Tibial nerve (tissue), 4 donors: ENCODE measurements at regions not wholly inside any gene's neighbourhood (a gene's known extent, or its start where the extent isn't known, plus 50 kb on each side); places are given as distances from the start of the nearest gene placed in this dataset.

Experiments used
- CTCF ChIP-seq, 5 experiments: fragments of 200-600 bp in 3 of 5; fragments of 450-650 bp in 2 of 5; sonication (generic) in 3 of 5; IDR thresholded peaks; one replicate each; pipeline ENCODE4 v1.5.1; 2016 to 2019; ENCODE audit warnings: antibody characterized with exemption in 5 of 5, mild to moderate bottlenecking in 3 of 5, moderate library complexity in 2 of 5
- EP300 ChIP-seq, 2 donors: sonication (generic); formaldehyde crosslinking; IDR thresholded peaks; one replicate each; pipeline ENCODE4 v1.6.1; 2017; ENCODE audit warnings: antibody characterized with exemption in 2 of 2, mild to moderate bottlenecking in 1 of 2
- POLR2A ChIP-seq, 2 donors: fragments of 450-650 bp; IDR thresholded peaks; one replicate each; pipeline ENCODE4 v1.6.1; 2017; ENCODE audit warnings: antibody characterized with exemption in 2 of 2, mild to moderate bottlenecking in 2 of 2, moderate library complexity in 2 of 2

GRCh38 chr6:86516087-86516486, 421.2 kb upstream of the HTR1E start:
- no peak for TF ChIP-seq CTCF (IDR thresholded peaks at IDR 0.05)
- TF ChIP-seq POLR2A (IDR thresholded peaks at IDR 0.05), result no peak
- no peak for TF ChIP-seq EP300 (IDR thresholded peaks at IDR 0.05)
